ENCODE measurements at regions not wholly inside any gene's neighbourhood (a gene's known extent, or its start where the extent isn't known, plus 50 kb on each side); places are given as distances from the start of the nearest gene placed in this dataset.

GRCh38 chr4:79763486-79764075 is 309.4 kb downstream of the ANTXR2 start:
- H3K4me3 ChIP-seq, result no peak overlapping the region
- no peak overlapping the region for H3K27ac ChIP-seq
- intact Hi-C loops (cut with DNase I), result no loop called here
- DNase-seq (no peak), ATAC-seq (no peak)
- WGBS, 2 donors, result 83 to 84% methylated on average over 4 of the region's 4 CpGs
- no peak for TF ChIP-seq CTCF (IDR thresholded peaks at IDR 0.05)
- no peaks in the 10 kb centered on the region for H3K4me1 ChIP-seq
- H3K36me3 ChIP-seq, result no peaks in the 10 kb centered on the region
- H3K27me3 ChIP-seq, result no peaks in the 10 kb centered on the region
- H3K9me3 ChIP-seq, result peaks cover 0 to 23% (median 10%) of the 10 kb centered on the region in 11 donors

- H3K4me3 ChIP-seq, result no peak overlapping the region
- no peaks in the 10 kb centered on the region for H3K9me3 ChIP-seq
- H3K36me3 ChIP-seq, result no peaks in the 10 kb centered on the region
- no peak for TF ChIP-seq CTCF (IDR thresholded peaks at IDR 0.05)
- intact Hi-C loops (cut with DNase I), result no loop called here
- ATAC-seq (no peak), DNase-seq (no peak)
- H3K27me3 ChIP-seq, result no peaks in the 10 kb centered on the region
- H3K4me1 ChIP-seq, result no peaks in the 10 kb centered on the region
- H3K27ac ChIP-seq, result no peak overlapping the region
These were observed 313.2 kb downstream of the ANTXR2 start for GRCh38 chr4:79759793-79760192.

- no peaks in the 10 kb centered on the region for H3K4me1 ChIP-seq
- H3K27me3 ChIP-seq, result no peaks in the 10 kb centered on the region
- no peak for TF ChIP-seq CTCF (IDR thresholded peaks at IDR 0.05)
- no peak overlapping the region for H3K4me3 ChIP-seq
- no peak overlapping the region for H3K27ac ChIP-seq
- H3K36me3 ChIP-seq, result no peaks in the 10 kb centered on the region
- ATAC-seq (no peak), DNase-seq (no peak)
- intact Hi-C loops (cut with DNase I), result no loop called here
- no peaks in the 10 kb centered on the region for H3K9me3 ChIP-seq
These were observed 315.4 kb downstream of the ANTXR2 start for GRCh38 chr4:79757600-79757999.

- Histone ChIP-seq H3K27ac (no peak overlapping the region), H3K9me3 (no peaks in the 10 kb centered on the region), H3K4me3 (no peak overlapping the region), H3K27me3 (no peaks in the 10 kb centered on the region), H3K4me1 (no peaks in the 10 kb centered on the region), H3K36me3 (no peaks in the 10 kb centered on the region)
- ATAC-seq (no peak), DNase-seq (no peak)
- TF ChIP-seq CTCF (IDR thresholded peaks at IDR 0.05), result no peak
- 47 to 54% methylated on average over 2 of the region's 2 CpGs for WGBS, 2 donors
- intact Hi-C loops (cut with DNase I), result no loop called here
These were observed 316.7 kb downstream of the ANTXR2 start for GRCh38 chr4:79756140-79756895.
